Neural progenitor cell (in vitro differentiated cells): ENCODE measurements at regions not wholly inside any gene's neighbourhood (a gene's known extent, or its start where the extent isn't known, plus 50 kb on each side); places are given as distances from the start of the nearest gene placed in this dataset.

Experiments
- DNase-seq: peaks from one replicate; pipeline ENCODE4 v3.0.0-alpha.2; 2016; ENCODE audit warnings: low spot score
- H2AFZ ChIP-seq: fragments of 200-600 bp; sonication (generic); replicated peaks from 2 replicates; pipeline ENCODE4 v1.6.1; 2016; ENCODE audit warnings: antibody characterized with exemption
- H3F3A ChIP-seq: fragments of 200-600 bp; sonication (generic); 2 replicates; pipeline ENCODE4 v1.6.1; 2016; ENCODE audit warnings: antibody characterized with exemption, low read depth
- H3K27ac ChIP-seq: fragments of 200-600 bp; sonication (generic); 2 replicates; pipeline ENCODE4 v1.5.1; 2016; ENCODE audit warnings: mild to moderate bottlenecking
- H3K27me3 ChIP-seq: fragments of 200-600 bp; sonication (generic); 2 replicates; pipeline ENCODE4 v1.6.1; 2016; ENCODE audit warnings: mild to moderate bottlenecking, moderate library complexity
- H3K36me3 ChIP-seq: fragments of 200-600 bp; sonication (generic); 2 replicates; pipeline ENCODE4 v1.5.1; 2016
- H3K4me1 ChIP-seq: fragments of 200-600 bp; sonication (generic); 2 replicates; pipeline ENCODE4 v1.6.1; 2016; ENCODE audit warnings: mixed run types
- H3K4me2 ChIP-seq: fragments of 200-600 bp; sonication (generic); 2 replicates; pipeline ENCODE4 v1.6.1; 2016
- H3K4me3 ChIP-seq: fragments of 200-600 bp; sonication (generic); 2 replicates; pipeline ENCODE4 v1.5.1; 2016
- H3K79me2 ChIP-seq: fragments of 200-600 bp; sonication (generic); 2 replicates; pipeline ENCODE4 v1.6.1; 2016; ENCODE audit warnings: low read depth
- H3K9ac ChIP-seq: fragments of 200-600 bp; sonication (generic); 2 replicates; pipeline ENCODE4 v1.6.1; 2016
- H3K9me3 ChIP-seq: fragments of 200-600 bp; sonication (generic); 2 replicates; pipeline ENCODE4 v1.5.1; 2016; ENCODE audit warnings: low read depth
- H4K20me1 ChIP-seq: fragments of 200-600 bp; sonication (generic); 2 replicates; pipeline ENCODE4 v1.6.1; 2016; ENCODE audit warnings: low read depth
- H3K27ac Mint-ChIP-seq: 3 replicates; pipeline ENCODE4 v1.8.0; 2021; ENCODE audit warnings: mixed read lengths
- H3K27me3 Mint-ChIP-seq: 2 replicates; pipeline ENCODE4 v1.8.0; 2022; ENCODE audit warnings: low read depth, mild to moderate bottlenecking, inconsistent platforms, moderate library complexity, mixed read lengths; ENCODE audit not compliant: insufficient read depth
- H3K36me3 Mint-ChIP-seq: 3 replicates; pipeline ENCODE4 v1.8.0; 2021; ENCODE audit warnings: mixed read lengths
- H3K4me1 Mint-ChIP-seq: 3 replicates; pipeline ENCODE4 v1.8.0; 2021; ENCODE audit warnings: mixed read lengths
- H3K4me3 Mint-ChIP-seq: 3 replicates; pipeline ENCODE4 v1.8.0; 2021; ENCODE audit warnings: mild to moderate bottlenecking, moderate library complexity, mixed read lengths
- H3K9me3 Mint-ChIP-seq: 3 replicates; pipeline ENCODE4 v1.8.0; 2020; ENCODE audit warnings: mixed read lengths
- CTCF ChIP-seq: fragments of 200-600 bp; sonication (generic); IDR thresholded peaks from 2 replicates; pipeline ENCODE4 v1.5.1; 2017; ENCODE audit warnings: antibody characterized with exemption, mild to moderate bottlenecking
- EZH2 ChIP-seq: fragments of 200-600 bp; sonication (generic); IDR thresholded peaks from 2 replicates; pipeline ENCODE4 v1.6.1; 2017; ENCODE audit warnings: antibody characterized with exemption, mild to moderate bottlenecking, moderate library complexity
- EZH2phosphoT487 ChIP-seq: fragments of 200-600 bp; sonication (generic); IDR thresholded peaks from 2 replicates; pipeline ENCODE4 v1.6.1; 2017; ENCODE audit warnings: antibody characterized with exemption

GRCh38 chr11:28632338-28632737 lies 524.1 kb downstream of the METTL15 start:
- Histone ChIP-seq H2AFZ (no peak overlapping the region), H3F3A (peaks cover 18% of the 10 kb centered on the region), H3K4me2 (no peak overlapping the region), H3K27ac (no peak overlapping the region), H3K36me3 (no peaks in the 10 kb centered on the region), H4K20me1 (peaks cover 16% of the 10 kb centered on the region), H3K27me3 (no peaks in the 10 kb centered on the region), H3K4me1 (peaks cover 17% of the 10 kb centered on the region), H3K4me3 (no peak overlapping the region), H3K9me3 (no peaks in the 10 kb centered on the region), H3K79me2 (no peaks in the 10 kb centered on the region), H3K9ac (no peak overlapping the region)
- TF ChIP-seq EZH2 (no peak), EZH2phosphoT487 (no peak), CTCF (no peak)
- DNase-seq: no peak
- peaks cover 9% of the 10 kb centered on the region for H3K9me3 Mint-ChIP-seq
- H3K27ac Mint-ChIP-seq: no peak overlapping the region
- H3K4me1 Mint-ChIP-seq: peaks cover 16% of the 10 kb centered on the region
- no peak overlapping the region for H3K4me3 Mint-ChIP-seq
- H3K36me3 Mint-ChIP-seq: no peaks in the 10 kb centered on the region
- H3K27me3 Mint-ChIP-seq: peaks cover 4% of the 10 kb centered on the region

GRCh38 chr11:28631148-28631547 lies 523.0 kb downstream of the METTL15 start:
- Histone ChIP-seq H4K20me1 (peaks cover 19% of the 10 kb centered on the region), H3K79me2 (no peaks in the 10 kb centered on the region), H3K4me1 (peaks cover 20% of the 10 kb centered on the region), H3K9ac (no peak overlapping the region), H2AFZ (no peak overlapping the region), H3K4me3 (no peak overlapping the region), H3K4me2 (no peak overlapping the region), H3K9me3 (no peaks in the 10 kb centered on the region), H3K27me3 (no peaks in the 10 kb centered on the region), H3K36me3 (no peaks in the 10 kb centered on the region), H3F3A (peaks cover 20% of the 10 kb centered on the region), H3K27ac (no peak overlapping the region)
- Mint-ChIP-seq H3K36me3 (no peaks in the 10 kb centered on the region), H3K9me3 (peaks cover 9% of the 10 kb centered on the region), H3K4me3 (no peak overlapping the region), H3K27ac (no peak overlapping the region), H3K4me1 (peaks cover 18% of the 10 kb centered on the region), H3K27me3 (peaks cover 4% of the 10 kb centered on the region)
- no peak for DNase-seq
- TF ChIP-seq EZH2phosphoT487: no peak
- no peak for TF ChIP-seq CTCF
- TF ChIP-seq EZH2: no peak

- peaks cover 18% of the 10 kb centered on the region for H3K4me1 Mint-ChIP-seq
- peaks cover 19% of the 10 kb centered on the region for H4K20me1 ChIP-seq
- no peaks in the 10 kb centered on the region for H3K36me3 ChIP-seq
- H3K79me2 ChIP-seq: no peaks in the 10 kb centered on the region
- H3K4me1 ChIP-seq: peaks cover 20% of the 10 kb centered on the region
- DNase-seq: no peak
- H2AFZ ChIP-seq: no peak overlapping the region
- no peaks in the 10 kb centered on the region for H3K36me3 Mint-ChIP-seq
- no peaks in the 10 kb centered on the region for H3K9me3 ChIP-seq
- peaks cover 20% of the 10 kb centered on the region for H3F3A ChIP-seq
- H3K4me2 ChIP-seq: no peak overlapping the region
- H3K27ac ChIP-seq: no peak overlapping the region
- H3K4me3 Mint-ChIP-seq: no peak overlapping the region
- H3K9ac ChIP-seq: no peak overlapping the region
- peaks cover 4% of the 10 kb centered on the region for H3K27me3 Mint-ChIP-seq
- no peaks in the 10 kb centered on the region for H3K27me3 ChIP-seq
- H3K4me3 ChIP-seq: no peak overlapping the region
- TF ChIP-seq CTCF (no peak), EZH2phosphoT487 (no peak), EZH2 (no peak)
- peaks cover 9% of the 10 kb centered on the region for H3K9me3 Mint-ChIP-seq
- H3K27ac Mint-ChIP-seq: no peak overlapping the region
These were observed 521.0 kb downstream of the METTL15 start for GRCh38 chr11:28629235-28629634.
